HEK293T (cell line): ENCODE measurements at regions not wholly inside any gene's neighbourhood (a gene's known extent, or its start where the extent isn't known, plus 50 kb on each side); places are given as distances from the start of the nearest gene placed in this dataset.

ENCODE experiments used
- BHLHE40 ChIP-seq: fragments of 450-650 bp; IDR thresholded peaks from 2 replicates; pipeline ENCODE4 v1.6.1; 2016; ENCODE audit warnings: mild to moderate bottlenecking, moderate library complexity, borderline replicate concordance
- FOXM1 ChIP-seq: fragments of 450-650 bp; IDR thresholded peaks from 2 replicates; pipeline ENCODE4 v1.6.1; 2017; ENCODE audit warnings: mild to moderate bottlenecking, borderline replicate concordance
- HDGF ChIP-seq: fragments of 450-650 bp; IDR thresholded peaks from 2 replicates; pipeline ENCODE4 v1.6.1; 2017; ENCODE audit warnings: antibody characterized with exemption, borderline replicate concordance
- L3MBTL2 ChIP-seq: fragments of 450-650 bp; conservative IDR thresholded peaks from 2 replicates; pipeline ENCODE4 v1.6.1; 2016; ENCODE audit warnings: mild to moderate bottlenecking
- SP1 ChIP-seq: fragments of 450-650 bp; IDR thresholded peaks from 2 replicates; pipeline ENCODE4 v1.6.1; 2017
- SUZ12 ChIP-seq: fragments of 450-650 bp; IDR thresholded peaks from 2 replicates; pipeline ENCODE4 v1.6.1; 2016; ENCODE audit warnings: mild to moderate bottlenecking
- TARDBP ChIP-seq: fragments of 450-650 bp; IDR thresholded peaks from 2 replicates; pipeline ENCODE4 v1.6.1; 2016

- TF ChIP-seq BHLHE40: no peak
- TF ChIP-seq SP1: no peak
- no peak for TF ChIP-seq SUZ12
- no peak for TF ChIP-seq TARDBP
- TF ChIP-seq FOXM1: no peak
- no peak for TF ChIP-seq HDGF
- no peak for TF ChIP-seq L3MBTL2
Measured at GRCh38 chr13:105721016-105721415, 814.4 kb downstream of the EFNB2 start.
